ENCODE measurements at regions not wholly inside any gene's neighbourhood (a gene's known extent, or its start where the extent isn't known, plus 50 kb on each side); places are given as distances from the start of the nearest gene placed in this dataset.

DNA sequence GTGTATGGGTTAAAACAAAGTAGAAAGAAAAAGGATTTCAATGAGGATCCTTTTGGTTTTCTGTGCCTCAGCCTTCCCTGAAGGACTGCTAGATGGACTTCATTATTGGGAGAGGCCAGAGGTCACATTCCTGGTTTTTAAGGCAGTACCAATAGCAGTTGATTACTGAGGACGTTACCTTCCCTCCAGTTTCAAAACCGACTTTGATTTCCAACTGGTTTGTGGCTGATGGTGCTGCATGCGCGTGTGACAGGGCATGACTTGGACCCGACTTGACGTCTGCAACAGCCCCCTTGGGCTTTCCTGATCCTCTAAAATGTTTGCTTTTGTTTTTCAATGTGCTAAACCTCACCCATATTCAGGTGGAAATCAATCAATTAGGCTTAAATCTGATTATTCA is 314.3 kb upstream of the ARGLU1 start:
- TF ChIP-seq, protein P1, sequence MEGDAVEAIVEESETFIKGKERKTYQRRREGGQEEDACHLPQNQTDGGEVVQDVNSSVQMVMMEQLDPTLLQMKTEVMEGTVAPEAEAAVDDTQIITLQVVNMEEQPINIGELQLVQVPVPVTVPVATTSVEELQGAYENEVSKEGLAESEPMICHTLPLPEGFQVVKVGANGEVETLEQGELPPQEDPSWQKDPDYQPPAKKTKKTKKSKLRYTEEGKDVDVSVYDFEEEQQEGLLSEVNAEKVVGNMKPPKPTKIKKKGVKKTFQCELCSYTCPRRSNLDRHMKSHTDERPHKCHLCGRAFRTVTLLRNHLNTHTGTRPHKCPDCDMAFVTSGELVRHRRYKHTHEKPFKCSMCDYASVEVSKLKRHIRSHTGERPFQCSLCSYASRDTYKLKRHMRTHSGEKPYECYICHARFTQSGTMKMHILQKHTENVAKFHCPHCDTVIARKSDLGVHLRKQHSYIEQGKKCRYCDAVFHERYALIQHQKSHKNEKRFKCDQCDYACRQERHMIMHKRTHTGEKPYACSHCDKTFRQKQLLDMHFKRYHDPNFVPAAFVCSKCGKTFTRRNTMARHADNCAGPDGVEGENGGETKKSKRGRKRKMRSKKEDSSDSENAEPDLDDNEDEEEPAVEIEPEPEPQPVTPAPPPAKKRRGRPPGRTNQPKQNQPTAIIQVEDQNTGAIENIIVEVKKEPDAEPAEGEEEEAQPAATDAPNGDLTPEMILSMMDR (IDR thresholded peaks at IDR 0.05): no peak
- TF ChIP-seq POLR2A (IDR thresholded peaks at IDR 0.05): no peak
